AG04449 (cell line): ENCODE measurements at regions not wholly inside any gene's neighbourhood (a gene's known extent, or its start where the extent isn't known, plus 50 kb on each side); places are given as distances from the start of the nearest gene placed in this dataset.

Experiments used
- CTCF ChIA-PET: fragments of 350-600 bp; formaldehyde crosslinking; extraction: SDS; loops from one replicate; lab custom pipeline; 2021; ENCODE audit warnings: antibody characterized with exemption; lab: Yijun Ruan, JAX
- POLR2A ChIA-PET: fragments of 400-600, 350-600 bp; formaldehyde crosslinking; extraction: SDS; loops from one replicate; lab custom pipeline; 2020; ENCODE audit warnings: antibody characterized with exemption, inconsistent platforms; lab: Yijun Ruan, JAX
- DNase-seq: peaks from one replicate; pipeline ENCODE4 v3.0.0-alpha.2; 2010; ENCODE audit warnings: low read depth, low spot score
- H3K4me3 ChIP-seq: 2 replicates; pipeline ENCODE4 v1.5.1; 2011; ENCODE audit warnings: low read depth, mild to moderate bottlenecking, control low read depth, low read length
- TF ChIP-seq, protein P1 (sequence below): IDR thresholded peaks from one replicate; pipeline ENCODE4 v1.5.1; 2011; ENCODE audit warnings: mild to moderate bottlenecking, moderate library complexity, low read length, control low read depth, inconsistent platforms; ENCODE audit not compliant: insufficient read depth; ENCODE audit errors: missing control alignments

DNA sequence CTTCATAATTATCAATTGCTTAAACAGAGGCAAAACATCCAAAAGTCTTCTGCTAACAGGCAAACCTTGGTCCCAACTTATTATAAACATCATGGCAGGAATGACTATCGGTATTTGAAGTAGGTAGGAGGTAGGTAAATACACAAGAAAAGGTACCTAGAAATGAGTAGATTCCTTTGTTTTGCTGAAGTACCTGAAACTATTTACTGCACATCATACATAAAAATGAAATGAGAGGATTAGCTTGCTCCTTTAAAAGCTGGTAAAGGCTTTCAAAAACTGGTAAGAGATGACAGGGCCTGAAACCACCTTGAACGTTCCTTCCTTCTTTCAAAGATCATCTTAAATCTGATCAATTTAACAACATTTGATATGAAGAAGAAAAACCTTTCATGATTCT, 55.2 kb upstream of the MAPRE2 start:
- CTCF ChIA-PET = interaction anchor here (0.6 kb wide), 1 partner anchor 17 kb away, joined by 3 read pairs; no protein-coding TSS in a partner anchor
- H3K4me3 ChIP-seq = no peak overlapping the region
- POLR2A ChIA-PET = no interaction called here

DNA sequence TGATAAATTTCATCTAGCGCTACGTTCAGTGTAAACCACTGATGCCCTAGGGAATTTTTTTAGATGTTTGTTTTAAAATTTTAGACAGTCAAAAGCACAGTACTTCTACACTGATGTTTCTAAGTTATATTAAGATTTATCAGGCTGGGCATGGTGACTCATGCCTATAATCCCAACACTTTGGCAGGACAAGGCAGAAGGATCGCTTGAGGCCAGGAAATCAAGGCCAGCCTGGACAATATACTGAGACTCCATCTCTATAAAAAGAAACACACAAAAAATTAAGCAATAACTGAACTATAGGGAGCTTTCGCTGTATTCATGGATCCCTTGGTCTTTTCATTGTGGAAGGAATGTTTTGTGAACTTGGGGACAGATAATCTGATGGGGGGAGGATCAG, 50.6 kb upstream of the MAPRE2 start:
- no peak overlapping the region for H3K4me3 ChIP-seq
- TF ChIP-seq, protein P1, sequence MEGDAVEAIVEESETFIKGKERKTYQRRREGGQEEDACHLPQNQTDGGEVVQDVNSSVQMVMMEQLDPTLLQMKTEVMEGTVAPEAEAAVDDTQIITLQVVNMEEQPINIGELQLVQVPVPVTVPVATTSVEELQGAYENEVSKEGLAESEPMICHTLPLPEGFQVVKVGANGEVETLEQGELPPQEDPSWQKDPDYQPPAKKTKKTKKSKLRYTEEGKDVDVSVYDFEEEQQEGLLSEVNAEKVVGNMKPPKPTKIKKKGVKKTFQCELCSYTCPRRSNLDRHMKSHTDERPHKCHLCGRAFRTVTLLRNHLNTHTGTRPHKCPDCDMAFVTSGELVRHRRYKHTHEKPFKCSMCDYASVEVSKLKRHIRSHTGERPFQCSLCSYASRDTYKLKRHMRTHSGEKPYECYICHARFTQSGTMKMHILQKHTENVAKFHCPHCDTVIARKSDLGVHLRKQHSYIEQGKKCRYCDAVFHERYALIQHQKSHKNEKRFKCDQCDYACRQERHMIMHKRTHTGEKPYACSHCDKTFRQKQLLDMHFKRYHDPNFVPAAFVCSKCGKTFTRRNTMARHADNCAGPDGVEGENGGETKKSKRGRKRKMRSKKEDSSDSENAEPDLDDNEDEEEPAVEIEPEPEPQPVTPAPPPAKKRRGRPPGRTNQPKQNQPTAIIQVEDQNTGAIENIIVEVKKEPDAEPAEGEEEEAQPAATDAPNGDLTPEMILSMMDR = no peak
- ChIA-PET POLR2A (no interaction called here), CTCF (interaction anchor here (0.9 to 3.2 kb wide), 2 partner anchors 153 to 155 kb away, joined by 3 to 8 read pairs; no protein-coding TSS in a partner anchor)
- no peak for DNase-seq

More for the DNA sequence above, 55.2 kb upstream of the MAPRE2 start:
- no peak for DNase-seq
- TF ChIP-seq, protein P1 = no peak

DNA sequence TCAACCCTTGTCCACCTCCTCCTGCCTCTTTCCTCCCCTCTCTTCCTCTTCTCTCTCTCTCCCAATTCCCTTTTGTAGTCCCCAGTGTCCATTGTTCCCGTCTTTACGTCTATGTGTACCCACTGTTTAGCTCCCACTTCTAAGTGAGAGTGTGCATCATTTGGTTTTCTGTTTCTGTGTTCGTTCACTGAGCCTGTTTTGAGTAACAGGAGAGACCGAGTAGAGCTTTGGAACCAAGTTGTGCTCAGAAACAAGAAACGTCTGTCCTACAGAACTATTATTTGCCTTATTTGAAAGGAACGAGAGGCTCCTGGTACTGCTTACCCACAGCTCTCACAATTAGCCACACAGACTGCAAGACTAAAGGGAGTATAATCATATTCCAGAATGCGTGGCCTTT, 50.1 kb upstream of the MAPRE2 start:
- POLR2A ChIA-PET = no interaction called here
- DNase-seq = no peak
- H3K4me3 ChIP-seq = no peak overlapping the region
- CTCF ChIA-PET = interaction anchor here (0.9 to 3.2 kb wide), 2 partner anchors 152 to 154 kb away, joined by 3 to 8 read pairs; no protein-coding TSS in a partner anchor
- TF ChIP-seq, protein P1 = no peak
